ENCODE measurements at regions not wholly inside any gene's neighbourhood (a gene's known extent, or its start where the extent isn't known, plus 50 kb on each side); places are given as distances from the start of the nearest gene placed in this dataset.

- TF ChIP-seq EZH2 (IDR thresholded peaks at IDR 0.05; ENCODE audit: borderline replicate concordance, insufficient read depth, low read depth, low read length, poor library complexity, severe bottlenecking) (no peak), CTCF (IDR thresholded peaks at IDR 0.05) (no peak)
Measured at GRCh38 chr13:30052120-30052519, 201.7 kb upstream of the UBL3 start.

All from B cell (primary cell).